SK-N-SH treated with all-trans-retinoic acid at 6 μM for 48 hours (cell line): ENCODE measurements at regions not wholly inside any gene's neighbourhood (a gene's known extent, or its start where the extent isn't known, plus 50 kb on each side); places are given as distances from the start of the nearest gene placed in this dataset.

Experiments
- ARNTL ChIP-seq: fragments of 450-650 bp; formaldehyde crosslinking; IDR thresholded peaks from 2 replicates; pipeline ENCODE4 v1.5.0; 2020; ENCODE audit warnings: low read depth, mild to moderate bottlenecking, moderate library complexity, borderline replicate concordance
- BACH2 ChIP-seq: fragments of 250-450 bp; sonication (Bioruptor Pico); IDR thresholded peaks from 2 replicates; pipeline ENCODE4 v1.9.0; 2021; ENCODE audit warnings: mild to moderate bottlenecking, borderline replicate concordance
- CSDC2 ChIP-seq: fragments of 250-450 bp; sonication (Bioruptor Pico); IDR thresholded peaks from 2 replicates; pipeline ENCODE4 v1.5.0; 2020; ENCODE audit warnings: mild to moderate bottlenecking, moderate library complexity
- CSRNP3 ChIP-seq: fragments of 250-450 bp; sonication (Bioruptor Pico); IDR thresholded peaks from 2 replicates; pipeline ENCODE4 v1.5.1; 2021; ENCODE audit warnings: mild to moderate bottlenecking, moderate library complexity
- ISL1 ChIP-seq: fragments of 250-450 bp; sonication (Bioruptor Pico); IDR thresholded peaks from 2 replicates; pipeline ENCODE4 v2.1.2; 2022; ENCODE audit warnings: mild to moderate bottlenecking, moderate library complexity
- PPARA ChIP-seq: fragments of 250-450 bp; sonication (Bioruptor Pico); IDR thresholded peaks from 2 replicates; pipeline ENCODE4 v1.5.0; 2020; ENCODE audit warnings: mild to moderate bottlenecking, borderline replicate concordance
- RARB ChIP-seq: fragments of 250-450 bp; sonication (Bioruptor Pico); IDR thresholded peaks from 2 replicates; pipeline ENCODE4 v1.8.0; 2021; ENCODE audit warnings: mild to moderate bottlenecking, moderate library complexity
- SNAI2 ChIP-seq: fragments of 250-450 bp; sonication (Bioruptor Pico); IDR thresholded peaks from 2 replicates; pipeline ENCODE4 v1.5.0; 2020; ENCODE audit warnings: mild to moderate bottlenecking, moderate library complexity
- TCF4 ChIP-seq: fragments of 250-450 bp; sonication (Bioruptor Pico); IDR thresholded peaks from 2 replicates; pipeline ENCODE4 v1.8.0; 2021; ENCODE audit warnings: mild to moderate bottlenecking, moderate library complexity, borderline replicate concordance
- TOX ChIP-seq: fragments of 250-450 bp; sonication (Bioruptor Pico); IDR thresholded peaks from 2 replicates; pipeline ENCODE4 v1.8.0; 2021; ENCODE audit warnings: mild to moderate bottlenecking, moderate library complexity, borderline replicate concordance
- ZC3H10 ChIP-seq: fragments of 250-450 bp; sonication (Bioruptor Pico); IDR thresholded peaks from 2 replicates; pipeline ENCODE4 v1.5.1; 2021; ENCODE audit warnings: mild to moderate bottlenecking, moderate library complexity
- ZNF565 ChIP-seq: fragments of 450-650 bp; formaldehyde crosslinking; conservative IDR thresholded peaks from 2 replicates; pipeline ENCODE4 v1.5.0; 2020; ENCODE audit warnings: low read depth, mild to moderate bottlenecking, moderate library complexity
- ZNF70 ChIP-seq: fragments of 450-650 bp; formaldehyde crosslinking; IDR thresholded peaks from 2 replicates; pipeline ENCODE4 v1.5.0; 2020; ENCODE audit warnings: mild to moderate bottlenecking, moderate library complexity
- TF ChIP-seq, protein P1 (sequence below): fragments of 250-450 bp; sonication (Bioruptor Pico); IDR thresholded peaks from 2 replicates; pipeline ENCODE4 v1.8.0; 2020; ENCODE audit warnings: mild to moderate bottlenecking, moderate library complexity, borderline replicate concordance

DNA sequence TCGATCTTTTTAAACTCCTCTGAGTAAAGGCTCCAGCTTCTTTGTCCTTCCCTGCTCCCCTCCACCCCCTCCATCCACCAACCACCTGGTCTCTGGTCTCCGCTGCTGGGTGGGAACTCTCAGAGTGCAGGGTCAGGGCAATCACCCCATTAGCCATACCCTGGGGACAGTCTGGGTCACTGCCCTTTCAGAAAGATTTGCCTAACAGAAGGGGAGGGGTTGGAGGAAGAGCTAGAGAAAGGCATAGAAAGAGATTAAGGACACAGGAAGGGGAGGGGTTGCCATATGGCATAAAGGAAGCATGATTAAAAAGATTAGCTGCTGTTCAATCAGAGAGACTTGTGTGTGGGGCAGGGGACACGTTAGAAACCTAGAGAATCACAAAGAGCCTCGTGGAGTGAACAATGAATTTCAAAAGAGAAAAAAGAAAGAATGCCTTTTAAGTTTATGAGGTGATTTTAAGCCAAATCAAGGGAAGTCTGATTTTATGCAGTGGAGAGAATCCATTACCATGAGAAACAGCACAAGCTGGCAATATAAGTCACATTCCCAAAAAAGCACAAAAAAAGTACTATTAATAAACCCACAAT is 115.5 kb upstream of the ACSL4 start:
- TF ChIP-seq, protein P1, sequence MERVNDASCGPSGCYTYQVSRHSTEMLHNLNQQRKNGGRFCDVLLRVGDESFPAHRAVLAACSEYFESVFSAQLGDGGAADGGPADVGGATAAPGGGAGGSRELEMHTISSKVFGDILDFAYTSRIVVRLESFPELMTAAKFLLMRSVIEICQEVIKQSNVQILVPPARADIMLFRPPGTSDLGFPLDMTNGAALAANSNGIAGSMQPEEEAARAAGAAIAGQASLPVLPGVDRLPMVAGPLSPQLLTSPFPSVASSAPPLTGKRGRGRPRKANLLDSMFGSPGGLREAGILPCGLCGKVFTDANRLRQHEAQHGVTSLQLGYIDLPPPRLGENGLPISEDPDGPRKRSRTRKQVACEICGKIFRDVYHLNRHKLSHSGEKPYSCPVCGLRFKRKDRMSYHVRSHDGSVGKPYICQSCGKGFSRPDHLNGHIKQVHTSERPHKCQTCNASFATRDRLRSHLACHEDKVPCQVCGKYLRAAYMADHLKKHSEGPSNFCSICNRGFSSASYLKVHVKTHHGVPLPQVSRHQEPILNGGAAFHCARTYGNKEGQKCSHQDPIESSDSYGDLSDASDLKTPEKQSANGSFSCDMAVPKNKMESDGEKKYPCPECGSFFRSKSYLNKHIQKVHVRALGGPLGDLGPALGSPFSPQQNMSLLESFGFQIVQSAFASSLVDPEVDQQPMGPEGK (CRISPR knock-in tag) = no peak
- no peak for TF ChIP-seq ZNF70 (CRISPR knock-in tag)
- no peak for TF ChIP-seq PPARA (CRISPR knock-in tag)
- no peak for TF ChIP-seq TCF4 (CRISPR knock-in tag)
- TF ChIP-seq ISL1 (CRISPR knock-in tag) = no peak
- TF ChIP-seq SNAI2 (CRISPR knock-in tag) = no peak
- TF ChIP-seq ZC3H10 (CRISPR knock-in tag) = no peak
- TF ChIP-seq BACH2 (CRISPR knock-in tag) = no peak
- no peak for TF ChIP-seq ZNF565 (CRISPR knock-in tag)
- TF ChIP-seq RARB = no peak
- no peak for TF ChIP-seq CSDC2 (CRISPR knock-in tag)
- TF ChIP-seq ARNTL (CRISPR knock-in tag) = no peak
- TF ChIP-seq TOX (CRISPR knock-in tag) = no peak
- TF ChIP-seq CSRNP3 = no peak
